HG03060 (cell line): ENCODE measurements at regions not wholly inside any gene's neighbourhood (a gene's known extent, or its start where the extent isn't known, plus 50 kb on each side); places are given as distances from the start of the nearest gene placed in this dataset.
"Not testable (repeated sequence)": the region's sequence is repeated elsewhere in the genome, so short reads cannot be mapped to it uniquely, and the experiment has no call there.

Experiments
- ATAC-seq: cut with Tn5 transposase; IDR thresholded peaks from one replicate; pipeline ENCODE4 v1.9.1; 2021; ENCODE audit warnings: low read depth, moderate number of reproducible peaks; ENCODE audit not compliant: unreplicated experiment

- not testable (repeated sequence) for ATAC-seq
Measured at GRCh38 chr20:17891131-17891530, 77.5 kb downstream of the SNX5 start.

- no peak for ATAC-seq
Measured at GRCh38 chr20:17890330-17890729, 78.3 kb downstream of the SNX5 start.

- no peak for ATAC-seq
Measured at GRCh38 chr20:17889226-17889625, 79.4 kb downstream of the SNX5 start.

- no peak for ATAC-seq
Measured at GRCh38 chr20:17888044-17888443, 80.5 kb downstream of the SNX5 start.

GRCh38 chr20:17887331-17888030 lies 81.1 kb downstream of the SNX5 start:
- ATAC-seq: no peak

- ATAC-seq: no peak
Measured at GRCh38 chr20:17885544-17885943, 83.0 kb downstream of the SNX5 start.

GRCh38 chr20:17885076-17885475 lies 83.5 kb downstream of the SNX5 start:
- ATAC-seq: no peak

GRCh38 chr20:17884307-17885003 lies 84.1 kb downstream of the SNX5 start:
- no peak for ATAC-seq

GRCh38 chr20:17883592-17884306 lies 84.8 kb downstream of the SNX5 start:
- no peak for ATAC-seq

GRCh38 chr20:17882834-17883591 lies 85.6 kb downstream of the SNX5 start:
- ATAC-seq: no peak

GRCh38 chr20:17882065-17882833 lies 86.3 kb downstream of the SNX5 start:
- ATAC-seq: no peak

GRCh38 chr20:17881741-17882064 lies 86.9 kb downstream of the SNX5 start:
- ATAC-seq: no peak

- ATAC-seq: no peak
Measured at GRCh38 chr20:17878912-17879602, 89.5 kb downstream of the SNX5 start.

- no peak for ATAC-seq
Measured at GRCh38 chr20:17878069-17878911, 90.3 kb downstream of the SNX5 start.

- ATAC-seq: no peak
Measured at GRCh38 chr20:17875981-17876385, 92.6 kb downstream of the SNX5 start.

- no peak for ATAC-seq
Measured at GRCh38 chr20:17875106-17875980, 93.3 kb downstream of the SNX5 start.

GRCh38 chr20:17874271-17875105 lies 94.1 kb downstream of the SNX5 start:
- no peak for ATAC-seq
